SK-MEL-5 (cell line): ENCODE measurements at regions not wholly inside any gene's neighbourhood (a gene's known extent, or its start where the extent isn't known, plus 50 kb on each side); places are given as distances from the start of the nearest gene placed in this dataset.

ENCODE experiments used
- DNase-seq: peaks from one replicate; pipeline ENCODE4 v3.0.0-alpha.2; 2016; ENCODE audit warnings: low read depth, low spot score
- in situ Hi-C: cut with HindIII; loops from 2 replicates; pipeline ENCODE4 v1.10.0; 2016; ENCODE audit warnings: low sequenced_read_pairs, high pct_unique_total_duplicates, low pct_unique_long_range_greater_than_20kb

DNA sequence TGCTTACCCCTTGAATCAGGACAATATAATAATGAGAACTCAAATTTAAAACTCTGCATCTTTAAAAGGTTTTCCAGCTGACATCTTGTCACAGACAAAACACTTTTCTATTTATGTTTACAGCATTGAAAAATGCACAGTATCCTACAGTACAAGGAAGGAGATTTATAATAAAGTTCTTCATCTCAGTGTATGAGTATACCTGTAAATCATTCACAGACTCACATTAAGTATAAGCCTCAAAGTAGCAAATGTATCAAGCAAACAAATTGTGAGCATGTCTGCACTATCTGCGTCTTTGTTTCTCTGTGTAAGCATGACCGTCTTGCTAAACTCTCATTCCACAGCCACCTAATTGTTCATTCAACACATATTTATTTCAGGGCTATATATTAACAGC is 52.8 kb downstream of the PPP1R2C start:
- no peak for DNase-seq
- in situ Hi-C loops, result no loop called here

- in situ Hi-C loops, result no loop called here
- DNase-seq, result no peak
Measured at GRCh38 chrX:42720209-42720608, 57.8 kb downstream of the PPP1R2C start.

GRCh38 chrX:42715701-42716262 is 62.2 kb downstream of the PPP1R2C start:
- DNase-seq, result no peak
- in situ Hi-C loops, result no loop called here

GRCh38 chrX:42714981-42715700 is 62.8 kb downstream of the PPP1R2C start:
- peak; percentile 29 for DNase-seq
- in situ Hi-C loops, result no loop called here

DNA sequence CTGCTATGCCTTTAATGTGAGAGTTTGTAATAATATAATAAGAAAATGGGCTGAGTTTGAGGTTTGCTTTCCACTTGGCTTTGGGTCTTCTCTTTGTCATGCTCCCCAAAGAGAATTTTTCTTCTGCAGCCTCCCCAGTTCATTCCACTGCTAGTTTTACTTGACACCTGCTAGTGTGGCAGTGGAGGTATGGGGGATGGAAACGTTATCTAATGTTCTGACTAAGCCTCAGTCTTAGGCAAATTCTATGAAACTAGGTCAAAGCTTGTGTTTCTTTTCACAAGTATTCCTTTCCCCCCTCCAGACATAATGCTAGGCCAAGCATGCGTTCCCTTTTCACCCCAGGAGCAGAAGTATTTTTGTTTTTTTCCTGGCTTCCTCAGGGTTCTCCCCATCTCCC is 67.5 kb downstream of the PPP1R2C start:
- DNase-seq, result no peak
- in situ Hi-C loops, result no loop called here

- no peak for DNase-seq
- in situ Hi-C loops, result no loop called here
Measured at GRCh38 chrX:42708222-42708621, 69.7 kb downstream of the PPP1R2C start.

DNA sequence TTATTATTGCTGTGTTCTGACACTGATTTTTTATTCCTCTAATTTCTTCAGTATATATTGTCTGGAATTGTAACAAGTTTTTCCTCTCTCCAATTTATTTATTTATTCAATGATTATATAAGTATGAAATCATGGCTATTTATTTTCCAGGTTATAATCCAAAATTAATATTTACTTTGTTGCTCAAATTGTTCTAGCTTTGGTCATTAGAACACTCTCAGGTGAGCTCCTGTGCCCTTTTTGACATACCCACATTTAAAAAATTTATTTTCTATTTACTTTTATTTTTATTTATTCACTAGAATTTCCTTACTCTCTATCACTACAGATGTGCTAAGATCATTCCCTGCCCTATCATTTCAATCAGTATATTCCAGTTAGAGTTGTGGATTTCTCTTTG is 70.2 kb downstream of the PPP1R2C start:
- DNase-seq, result no peak
- in situ Hi-C loops, result no loop called here

- in situ Hi-C loops, result no loop called here
- no peak for DNase-seq
Measured at GRCh38 chrX:42704454-42704853, 73.5 kb downstream of the PPP1R2C start.

GRCh38 chrX:42697544-42697943 is 80.4 kb downstream of the PPP1R2C start:
- no peak for DNase-seq
- in situ Hi-C loops, result no loop called here

DNA sequence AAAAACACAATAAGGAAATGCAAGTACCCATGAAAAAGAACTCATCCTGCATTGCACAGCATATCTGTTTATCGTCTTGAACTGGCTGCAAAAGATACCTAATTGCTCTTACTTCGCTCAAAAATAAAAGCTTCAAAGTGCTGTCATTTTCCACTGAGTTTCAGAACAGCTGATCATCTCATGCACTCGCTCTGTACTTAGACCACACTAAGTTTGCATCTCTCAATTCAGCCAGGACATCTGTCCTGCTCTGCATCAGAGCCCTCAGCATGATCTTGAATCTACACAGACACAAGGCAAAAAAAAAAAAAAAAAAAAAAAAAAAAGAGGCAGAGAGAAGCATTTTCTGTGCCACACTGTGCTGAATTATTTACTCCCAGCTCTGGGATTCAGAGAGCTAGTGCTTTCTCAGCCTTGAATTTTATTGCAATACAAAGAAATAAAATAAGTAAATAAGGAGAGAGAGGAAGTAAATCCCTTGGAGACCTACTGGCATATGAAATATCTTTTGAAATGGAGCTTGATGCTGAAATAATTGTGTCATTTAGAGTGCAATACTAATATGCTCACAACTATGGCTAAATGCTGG is 81.3 kb downstream of the PPP1R2C start:
- in situ Hi-C loops, result no loop called here
- no peak for DNase-seq

GRCh38 chrX:42695800-42696358 is 82.1 kb downstream of the PPP1R2C start:
- no peak for DNase-seq
- in situ Hi-C loops, result no loop called here

DNA sequence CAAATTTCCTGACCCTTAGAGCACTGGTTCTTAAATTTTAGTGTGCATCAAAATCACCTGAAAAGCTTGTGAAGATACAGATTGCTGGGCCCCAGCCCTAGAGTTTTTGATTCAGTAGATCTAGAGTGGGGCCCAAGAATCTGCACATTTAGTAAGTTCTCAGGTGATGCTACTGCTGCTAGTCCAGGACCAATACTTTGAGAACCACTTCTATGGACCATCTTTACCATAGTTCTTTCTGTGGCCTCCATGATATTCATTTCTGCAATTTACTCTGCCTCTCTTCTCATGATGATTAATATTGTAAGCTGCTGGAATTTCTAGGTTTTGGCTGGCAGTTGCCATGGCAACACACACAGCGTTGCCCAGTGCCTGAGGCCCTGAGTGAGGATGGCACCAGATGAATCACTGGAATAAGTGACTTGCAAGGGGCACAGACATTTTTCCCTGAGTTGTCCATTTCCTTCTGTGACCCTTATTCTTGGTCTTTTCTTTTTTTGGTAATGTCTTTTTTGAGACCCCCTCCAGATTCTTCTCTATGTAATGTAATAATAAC is 83.6 kb downstream of the PPP1R2C start:
- in situ Hi-C loops, result no loop called here
- DNase-seq, result no peak

DNA sequence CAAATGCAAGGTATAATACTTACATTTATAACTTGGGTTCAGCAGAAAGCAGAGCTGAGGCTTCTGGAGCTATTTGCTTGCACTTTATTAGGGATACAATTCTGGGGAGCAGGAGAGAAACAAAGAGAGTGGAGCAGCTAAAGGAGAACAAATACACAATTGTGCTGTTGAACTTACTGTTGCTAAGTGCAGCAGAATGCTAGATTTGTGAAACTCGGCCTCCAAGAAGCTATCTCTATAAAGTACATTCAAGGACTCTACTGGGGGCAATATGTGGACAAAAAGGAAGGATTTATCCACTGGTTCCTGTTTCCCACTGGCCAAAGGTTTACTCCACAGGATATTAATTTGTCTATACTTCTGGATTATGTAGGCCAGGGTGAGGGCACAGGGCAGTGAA is 86.8 kb downstream of the PPP1R2C start:
- DNase-seq, result no peak
- in situ Hi-C loops, result no loop called here

- no peak for DNase-seq
- in situ Hi-C loops, result no loop called here
Measured at GRCh38 chrX:42686706-42687105, 91.3 kb downstream of the PPP1R2C start.

DNA sequence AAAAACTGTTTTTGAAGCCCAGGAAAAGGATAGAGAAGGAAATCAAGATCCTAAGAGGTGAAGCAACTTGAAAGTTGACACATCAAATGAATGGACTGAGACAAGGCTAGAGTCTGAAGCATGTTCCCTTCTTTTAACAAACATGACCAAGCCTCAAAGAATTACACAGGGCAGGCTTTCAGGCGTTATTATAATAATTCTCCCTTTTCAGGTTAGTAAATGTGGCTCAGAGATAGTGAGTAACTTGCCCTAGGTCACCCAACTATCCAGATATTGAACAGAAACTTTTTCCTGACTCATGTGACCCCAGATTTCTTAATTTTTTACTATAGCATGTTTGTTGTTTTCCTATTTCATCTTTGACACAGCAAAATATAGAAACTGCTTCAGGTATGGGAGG is 91.7 kb downstream of the PPP1R2C start:
- no peak for DNase-seq
- in situ Hi-C loops, result no loop called here

GRCh38 chrX:42684065-42684464 is 93.9 kb downstream of the PPP1R2C start:
- in situ Hi-C loops, result no loop called here
- no peak for DNase-seq

DNA sequence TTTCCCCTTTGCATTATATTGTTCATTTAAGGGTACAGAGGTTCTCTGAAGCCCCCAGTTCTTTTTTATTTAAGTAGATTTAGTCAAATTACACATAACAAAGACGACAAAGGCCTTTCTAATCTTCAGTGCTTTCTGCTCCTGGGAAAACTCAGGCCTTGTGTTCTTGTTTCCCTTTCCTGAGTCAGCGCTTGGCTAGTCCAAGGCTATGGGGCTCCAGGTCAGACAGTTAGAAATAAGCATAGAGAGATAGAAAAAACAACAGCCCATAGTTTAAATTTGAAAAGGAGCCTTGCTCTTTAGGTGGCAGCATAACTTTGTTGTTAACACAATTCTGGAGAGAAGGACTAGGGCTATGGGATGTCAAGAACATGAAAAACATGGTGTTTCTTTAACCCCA is 97.3 kb downstream of the PPP1R2C start:
- DNase-seq, result no peak
- in situ Hi-C loops, result no loop called here

GRCh38 chrX:42678133-42678532 is 99.8 kb downstream of the PPP1R2C start:
- DNase-seq, result peak; percentile 47
- in situ Hi-C loops, result no loop called here
